ENCODE measurements at regions not wholly inside any gene's neighbourhood (a gene's known extent, or its start where the extent isn't known, plus 50 kb on each side); places are given as distances from the start of the nearest gene placed in this dataset.

DNA sequence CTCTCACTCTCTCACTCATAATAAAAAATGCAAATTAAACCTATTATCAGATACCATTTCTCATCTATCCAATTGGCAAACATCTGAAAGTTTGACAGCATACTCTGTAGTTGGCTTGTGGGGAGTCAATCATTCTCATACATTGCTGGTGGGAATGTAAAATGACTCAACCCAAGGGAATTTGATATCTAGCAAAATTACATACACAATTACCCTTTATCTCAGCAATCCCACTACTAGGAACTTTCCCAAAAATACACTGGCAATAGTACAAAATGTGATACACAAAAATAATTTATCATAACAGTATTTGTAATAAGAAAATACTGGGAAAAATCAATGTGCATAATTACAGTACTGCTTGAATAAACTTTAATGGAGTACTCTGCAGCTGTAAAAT lies 731.3 kb downstream of the DTWD2 start:
- DNase-seq (ENCODE audit: low read depth in 6 of 9, low spot score in 9 of 9): no peak

DNA sequence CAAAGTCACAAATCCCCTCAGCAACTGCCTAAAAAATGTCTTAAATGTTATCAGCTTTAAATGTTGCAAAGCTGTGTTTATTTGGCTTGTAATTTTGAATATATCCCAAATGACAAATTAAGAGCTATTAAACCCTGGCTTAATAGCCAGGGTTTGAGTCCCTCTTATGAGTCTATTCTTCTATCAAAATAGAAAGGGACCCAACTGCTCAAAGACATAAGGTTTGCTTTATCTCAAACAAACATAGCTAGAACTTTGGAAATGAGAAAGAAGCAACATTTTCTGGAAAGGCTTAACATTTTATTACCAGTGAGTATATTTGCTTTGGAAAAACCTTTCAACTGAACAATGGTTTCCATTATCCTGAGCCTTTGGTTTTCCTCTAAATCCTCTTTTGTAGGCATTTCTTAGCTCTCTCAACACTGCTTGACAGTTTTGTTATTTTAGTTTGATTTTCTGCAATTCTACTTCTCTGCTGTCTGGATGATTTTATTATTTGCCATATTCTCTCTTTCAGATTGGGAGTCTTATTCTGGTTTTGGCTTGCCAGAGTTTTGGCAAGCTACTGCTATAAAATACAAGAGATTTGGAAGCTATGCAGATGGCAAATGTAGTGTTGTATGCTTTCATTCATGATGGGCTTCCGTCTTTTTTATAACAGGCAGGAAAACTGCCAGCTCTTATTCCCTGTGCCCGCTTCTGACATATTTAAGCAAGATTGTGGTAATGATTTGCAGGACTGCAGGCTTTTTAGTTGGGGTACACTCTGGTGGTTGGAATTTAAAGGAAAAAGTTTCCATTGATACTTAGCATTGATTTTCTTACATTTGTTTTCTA lies 734.9 kb downstream of the DTWD2 start:
- 96% methylated on average over 2 of the region's 2 CpGs for WGBS
- Histone ChIP-seq H3K4me1 (ENCODE audit: control insufficient read depth in 2 of 2, insufficient read depth in 2 of 2, low read length in 2 of 2) (no peaks in the 10 kb centered on the region), H3K27ac (ENCODE audit: low read depth in 1 of 2, low read length in 1 of 2) (no peak overlapping the region), H3K9me3 (ENCODE audit: control insufficient read depth in 2 of 2, insufficient read depth in 1 of 2, low read length in 1 of 2) (no peaks in the 10 kb centered on the region), H3K36me3 (ENCODE audit: control insufficient read depth in 2 of 2, insufficient read depth in 2 of 2, low read length in 1 of 2) (no peaks in the 10 kb centered on the region), H3K27me3 (ENCODE audit: control insufficient read depth in 2 of 2, insufficient read depth in 1 of 2, low read length in 1 of 2) (no peaks in the 10 kb centered on the region), H3K4me3 (ENCODE audit: low read length in 2 of 2) (no peak overlapping the region)
- no peak for DNase-seq (ENCODE audit: low read depth in 6 of 9, low spot score in 9 of 9)

More for the DNA sequence above, 731.3 kb downstream of the DTWD2 start:
- H3K9me3 ChIP-seq (ENCODE audit: control insufficient read depth in 2 of 2, insufficient read depth in 1 of 2, low read length in 1 of 2): no peaks in the 10 kb centered on the region
- no peak overlapping the region for H3K4me3 ChIP-seq (ENCODE audit: low read length in 2 of 2)
- no peaks in the 10 kb centered on the region for H3K27me3 ChIP-seq (ENCODE audit: control insufficient read depth in 2 of 2, insufficient read depth in 1 of 2, low read length in 1 of 2)
- H3K4me1 ChIP-seq (ENCODE audit: control insufficient read depth in 2 of 2, insufficient read depth in 2 of 2, low read length in 2 of 2): no peaks in the 10 kb centered on the region
- no peaks in the 10 kb centered on the region for H3K36me3 ChIP-seq (ENCODE audit: control insufficient read depth in 2 of 2, insufficient read depth in 2 of 2, low read length in 1 of 2)
- no peak overlapping the region for H3K27ac ChIP-seq (ENCODE audit: low read depth in 1 of 2, low read length in 1 of 2)

DNA sequence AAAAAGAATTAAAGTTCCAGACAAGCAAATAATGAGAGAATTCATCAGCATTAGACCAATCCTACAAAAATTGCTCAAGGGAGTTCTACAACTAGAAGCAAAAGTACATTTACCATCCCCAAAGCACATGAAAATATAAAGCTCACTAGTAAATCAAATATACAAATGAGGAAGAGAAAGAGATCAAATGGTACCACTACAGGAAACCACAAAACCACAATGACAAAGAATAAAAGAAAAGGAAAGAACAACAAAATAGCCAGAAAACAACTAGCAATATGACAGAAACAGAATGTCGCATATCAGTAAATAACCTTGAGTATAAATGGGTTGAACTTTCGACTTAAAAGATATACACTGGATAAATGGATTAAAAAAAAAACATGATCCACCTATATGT lies 739.0 kb downstream of the DTWD2 start:
- no peak overlapping the region for H3K4me3 ChIP-seq (ENCODE audit: low read length in 2 of 2)
- 35% methylated on average over 2 of the region's 2 CpGs for WGBS
- peaks cover 0 to 11% of the 10 kb centered on the region in 2 donors for H3K9me3 ChIP-seq (ENCODE audit: control insufficient read depth in 2 of 2, insufficient read depth in 1 of 2, low read length in 1 of 2)
- DNase-seq (ENCODE audit: low read depth in 6 of 9, low spot score in 9 of 9): no peak
- no peaks in the 10 kb centered on the region for H3K36me3 ChIP-seq (ENCODE audit: control insufficient read depth in 2 of 2, insufficient read depth in 2 of 2, low read length in 1 of 2)
- H3K27ac ChIP-seq (ENCODE audit: low read depth in 1 of 2, low read length in 1 of 2): no peak overlapping the region
- no peaks in the 10 kb centered on the region for H3K27me3 ChIP-seq (ENCODE audit: control insufficient read depth in 2 of 2, insufficient read depth in 1 of 2, low read length in 1 of 2)
- no peaks in the 10 kb centered on the region for H3K4me1 ChIP-seq (ENCODE audit: control insufficient read depth in 2 of 2, insufficient read depth in 2 of 2, low read length in 2 of 2)

DNA sequence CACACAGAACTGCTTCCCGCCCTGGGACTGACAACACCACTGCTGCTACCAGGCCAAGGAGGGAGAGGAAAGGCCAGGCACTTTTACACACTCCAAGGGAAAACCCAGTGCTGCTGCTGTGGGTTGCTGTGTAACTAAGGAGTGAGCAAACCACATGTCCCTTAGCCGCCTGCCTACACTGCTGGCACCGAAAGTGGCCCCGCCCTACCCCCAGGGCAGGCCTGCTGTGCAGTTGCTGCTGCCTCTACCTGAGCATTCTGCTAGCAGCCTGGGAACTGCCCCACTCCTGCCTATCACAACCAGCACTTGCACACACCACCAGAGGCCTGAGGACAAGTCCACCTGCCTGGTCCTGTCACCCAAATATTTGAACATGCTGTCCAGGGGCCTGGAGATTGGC lies 740.9 kb downstream of the DTWD2 start:
- no peaks in the 10 kb centered on the region for H3K27me3 ChIP-seq (ENCODE audit: control insufficient read depth in 2 of 2, insufficient read depth in 1 of 2, low read length in 1 of 2)
- no peak overlapping the region for H3K27ac ChIP-seq (ENCODE audit: low read depth in 1 of 2, low read length in 1 of 2)
- H3K36me3 ChIP-seq (ENCODE audit: control insufficient read depth in 2 of 2, insufficient read depth in 2 of 2, low read length in 1 of 2): no peaks in the 10 kb centered on the region
- no peak overlapping the region for H3K4me3 ChIP-seq (ENCODE audit: low read length in 2 of 2)
- 98% methylated on average over 4 of the region's 4 CpGs for WGBS
- H3K9me3 ChIP-seq (ENCODE audit: control insufficient read depth in 2 of 2, insufficient read depth in 1 of 2, low read length in 1 of 2): peaks cover 0 to 11% of the 10 kb centered on the region in 2 donors
- DNase-seq (ENCODE audit: low read depth in 6 of 9, low spot score in 9 of 9): no peak
- H3K4me1 ChIP-seq (ENCODE audit: control insufficient read depth in 2 of 2, insufficient read depth in 2 of 2, low read length in 2 of 2): no peaks in the 10 kb centered on the region

DNA sequence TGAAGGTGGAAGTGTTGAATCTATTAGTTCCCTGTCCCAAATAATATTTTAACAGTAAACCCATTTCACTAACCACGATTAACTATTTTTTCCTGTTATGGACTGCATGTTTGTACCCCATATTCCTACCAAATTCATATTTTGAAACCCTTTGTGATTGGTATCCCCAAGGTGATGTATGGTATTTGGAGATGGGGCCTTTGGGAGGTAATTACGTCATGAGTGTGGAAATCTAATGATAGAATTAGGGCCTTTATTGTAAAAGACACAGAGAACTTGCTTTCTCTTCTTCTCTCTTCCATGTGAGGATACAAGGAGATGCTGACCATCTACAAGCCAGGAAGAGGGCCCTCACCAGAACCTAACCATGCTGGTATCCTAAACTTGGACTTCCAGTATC lies 744.7 kb downstream of the DTWD2 start:
- H3K27ac ChIP-seq (ENCODE audit: low read depth in 1 of 2, low read length in 1 of 2): no peak overlapping the region
- 79% methylated on average over 2 of the region's 2 CpGs for WGBS
- no peak for DNase-seq (ENCODE audit: low read depth in 6 of 9, low spot score in 9 of 9)
- no peaks in the 10 kb centered on the region for H3K4me1 ChIP-seq (ENCODE audit: control insufficient read depth in 2 of 2, insufficient read depth in 2 of 2, low read length in 2 of 2)
- no peaks in the 10 kb centered on the region for H3K36me3 ChIP-seq (ENCODE audit: control insufficient read depth in 2 of 2, insufficient read depth in 2 of 2, low read length in 1 of 2)
- no peak overlapping the region for H3K4me3 ChIP-seq (ENCODE audit: low read length in 2 of 2)
- H3K9me3 ChIP-seq (ENCODE audit: control insufficient read depth in 2 of 2, insufficient read depth in 1 of 2, low read length in 1 of 2): peaks cover 0 to 11% of the 10 kb centered on the region in 2 donors
- no peaks in the 10 kb centered on the region for H3K27me3 ChIP-seq (ENCODE audit: control insufficient read depth in 2 of 2, insufficient read depth in 1 of 2, low read length in 1 of 2)

DNA sequence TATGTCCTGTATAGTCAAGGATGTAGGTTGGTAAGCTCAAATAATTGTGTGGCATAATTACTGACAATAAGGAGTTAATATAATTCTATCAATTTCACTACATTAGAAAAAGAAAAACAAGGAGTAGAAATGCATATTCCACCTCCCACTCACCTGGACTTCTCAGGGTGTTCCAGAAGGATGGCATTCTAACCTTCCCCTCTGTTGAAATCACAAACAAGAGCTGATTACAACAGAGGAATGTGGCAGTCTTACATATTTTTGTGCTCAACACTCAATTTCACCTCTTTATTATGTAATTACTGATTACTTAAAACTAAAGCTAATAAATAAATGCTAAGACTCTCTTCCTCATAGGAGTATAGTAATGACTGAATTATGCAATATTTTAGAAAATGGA lies 745.3 kb downstream of the DTWD2 start:
- Histone ChIP-seq H3K4me3 (ENCODE audit: low read length in 2 of 2) (no peak overlapping the region), H3K27me3 (ENCODE audit: control insufficient read depth in 2 of 2, insufficient read depth in 1 of 2, low read length in 1 of 2) (no peaks in the 10 kb centered on the region), H3K36me3 (ENCODE audit: control insufficient read depth in 2 of 2, insufficient read depth in 2 of 2, low read length in 1 of 2) (no peaks in the 10 kb centered on the region), H3K27ac (ENCODE audit: low read depth in 1 of 2, low read length in 1 of 2) (no peak overlapping the region), H3K4me1 (ENCODE audit: control insufficient read depth in 2 of 2, insufficient read depth in 2 of 2, low read length in 2 of 2) (no peaks in the 10 kb centered on the region), H3K9me3 (ENCODE audit: control insufficient read depth in 2 of 2, insufficient read depth in 1 of 2, low read length in 1 of 2) (peaks cover 0 to 9% of the 10 kb centered on the region in 2 donors)
- no peak for DNase-seq (ENCODE audit: low read depth in 6 of 9, low spot score in 9 of 9)

DNA sequence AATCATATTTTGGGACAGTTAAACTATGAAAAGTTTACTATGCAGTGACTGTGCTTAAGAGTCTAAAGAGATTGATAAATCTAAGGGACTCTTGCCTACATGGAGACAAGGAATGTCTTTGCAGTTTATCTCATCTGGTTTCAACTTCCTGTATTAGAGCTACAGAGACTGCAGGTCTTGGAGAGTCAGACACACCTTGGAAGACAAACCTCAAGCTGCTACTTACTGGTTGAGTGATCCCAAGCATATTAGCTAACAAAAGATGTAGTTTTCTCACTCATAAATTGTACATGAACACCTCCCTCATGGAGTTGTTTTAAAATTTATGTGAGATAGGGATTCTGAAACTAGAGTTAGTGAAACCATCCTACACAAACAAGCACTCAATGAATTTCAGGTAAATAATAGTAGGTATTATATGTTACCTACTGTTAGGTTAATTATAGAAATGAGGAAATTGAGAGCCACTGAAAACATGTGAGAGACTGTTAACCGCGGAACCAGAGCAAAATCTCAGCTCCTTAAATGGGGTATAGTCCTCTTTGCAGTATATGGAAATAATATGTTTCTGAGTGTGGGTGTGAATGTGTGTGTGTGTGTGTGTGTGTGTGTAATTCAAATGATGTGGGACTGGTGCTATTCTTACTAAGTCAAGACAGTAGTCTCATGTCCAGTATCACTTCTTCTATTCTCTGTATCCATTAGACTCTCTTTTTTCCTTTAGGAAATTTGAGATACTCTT lies 752.1 kb downstream of the DTWD2 start:
- no peak for DNase-seq (ENCODE audit: low read depth in 6 of 9, low spot score in 9 of 9)

DNA sequence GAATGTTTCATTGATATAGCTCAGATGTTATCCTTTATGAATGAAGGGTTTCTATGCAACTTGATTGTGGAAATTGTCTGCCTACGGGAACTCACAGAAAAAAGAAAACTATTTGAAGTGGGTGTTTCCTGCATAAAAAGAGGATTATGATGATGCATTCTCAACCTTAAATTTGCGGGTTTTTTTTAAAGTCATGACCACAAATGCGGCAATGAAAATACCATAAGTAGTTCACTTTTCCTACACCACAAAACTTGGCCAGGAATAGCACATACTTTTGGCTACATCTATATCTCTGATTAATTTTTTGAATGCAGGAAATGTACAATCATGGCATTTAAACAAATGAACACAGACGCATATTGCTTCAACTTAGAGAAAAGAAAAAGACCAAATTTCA lies 754.7 kb downstream of the DTWD2 start:
- H3K9me3 ChIP-seq (ENCODE audit: control insufficient read depth in 2 of 2, insufficient read depth in 1 of 2, low read length in 1 of 2): no peaks in the 10 kb centered on the region
- no peaks in the 10 kb centered on the region for H3K27me3 ChIP-seq (ENCODE audit: control insufficient read depth in 2 of 2, insufficient read depth in 1 of 2, low read length in 1 of 2)
- H3K4me1 ChIP-seq (ENCODE audit: control insufficient read depth in 2 of 2, insufficient read depth in 2 of 2, low read length in 2 of 2): no peaks in the 10 kb centered on the region
- no peaks in the 10 kb centered on the region for H3K36me3 ChIP-seq (ENCODE audit: control insufficient read depth in 2 of 2, insufficient read depth in 2 of 2, low read length in 1 of 2)
- WGBS: 54% methylated on average over 4 of the region's 4 CpGs
- no peak for DNase-seq (ENCODE audit: low read depth in 6 of 9, low spot score in 9 of 9)
- H3K27ac ChIP-seq (ENCODE audit: low read depth in 1 of 2, low read length in 1 of 2): no peak overlapping the region
- no peak overlapping the region for H3K4me3 ChIP-seq (ENCODE audit: low read length in 2 of 2)

More for the DNA sequence above, 752.1 kb downstream of the DTWD2 start:
- Histone ChIP-seq H3K27ac (ENCODE audit: low read depth in 1 of 2, low read length in 1 of 2) (no peak overlapping the region), H3K9me3 (ENCODE audit: control insufficient read depth in 2 of 2, insufficient read depth in 1 of 2, low read length in 1 of 2) (no peaks in the 10 kb centered on the region), H3K4me1 (ENCODE audit: control insufficient read depth in 2 of 2, insufficient read depth in 2 of 2, low read length in 2 of 2) (no peaks in the 10 kb centered on the region), H3K36me3 (ENCODE audit: control insufficient read depth in 2 of 2, insufficient read depth in 2 of 2, low read length in 1 of 2) (no peaks in the 10 kb centered on the region), H3K4me3 (ENCODE audit: low read length in 2 of 2) (no peak overlapping the region), H3K27me3 (ENCODE audit: control insufficient read depth in 2 of 2, insufficient read depth in 1 of 2, low read length in 1 of 2) (no peaks in the 10 kb centered on the region)
- WGBS: 35% methylated on average over 2 of the region's 2 CpGs

DNA sequence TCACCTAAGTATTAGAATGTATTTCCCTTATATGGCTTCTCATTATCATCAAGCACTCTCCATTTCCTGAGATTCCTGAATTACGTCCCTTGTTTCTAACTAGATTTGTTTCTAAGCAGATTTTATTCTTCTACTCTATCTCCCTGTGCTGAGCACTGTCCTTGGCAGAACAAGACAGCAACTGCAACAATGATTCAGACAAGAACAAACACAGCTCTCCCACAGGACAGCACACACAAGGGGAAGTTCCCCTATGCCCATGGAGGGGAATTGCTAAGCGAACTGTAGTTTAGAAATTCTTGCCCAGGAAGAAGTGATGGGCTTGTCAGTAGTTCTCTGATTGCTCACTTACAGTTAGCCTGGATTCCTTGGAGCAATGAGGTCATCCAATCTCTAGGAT lies 759.9 kb downstream of the DTWD2 start:
- Histone ChIP-seq H3K4me3 (ENCODE audit: low read length in 2 of 2) (no peak overlapping the region), H3K36me3 (ENCODE audit: control insufficient read depth in 2 of 2, insufficient read depth in 2 of 2, low read length in 1 of 2) (no peaks in the 10 kb centered on the region), H3K4me1 (ENCODE audit: control insufficient read depth in 2 of 2, insufficient read depth in 2 of 2, low read length in 2 of 2) (no peaks in the 10 kb centered on the region), H3K9me3 (ENCODE audit: control insufficient read depth in 2 of 2, insufficient read depth in 1 of 2, low read length in 1 of 2) (no peaks in the 10 kb centered on the region), H3K27me3 (ENCODE audit: control insufficient read depth in 2 of 2, insufficient read depth in 1 of 2, low read length in 1 of 2) (no peaks in the 10 kb centered on the region), H3K27ac (ENCODE audit: low read depth in 1 of 2, low read length in 1 of 2) (no peak overlapping the region)
- WGBS: 93% methylated on average over 2 of the region's 2 CpGs
- DNase-seq (ENCODE audit: low read depth in 6 of 9, low spot score in 9 of 9): no peak

Data from thymus (tissue), 11 donors.